ENCODE measurements at regions not wholly inside any gene's neighbourhood (a gene's known extent, or its start where the extent isn't known, plus 50 kb on each side); places are given as distances from the start of the nearest gene placed in this dataset.
"Not testable (repeated sequence)": the region's sequence is repeated elsewhere in the genome, so short reads cannot be mapped to it uniquely, and the experiment has no call there.

DNA sequence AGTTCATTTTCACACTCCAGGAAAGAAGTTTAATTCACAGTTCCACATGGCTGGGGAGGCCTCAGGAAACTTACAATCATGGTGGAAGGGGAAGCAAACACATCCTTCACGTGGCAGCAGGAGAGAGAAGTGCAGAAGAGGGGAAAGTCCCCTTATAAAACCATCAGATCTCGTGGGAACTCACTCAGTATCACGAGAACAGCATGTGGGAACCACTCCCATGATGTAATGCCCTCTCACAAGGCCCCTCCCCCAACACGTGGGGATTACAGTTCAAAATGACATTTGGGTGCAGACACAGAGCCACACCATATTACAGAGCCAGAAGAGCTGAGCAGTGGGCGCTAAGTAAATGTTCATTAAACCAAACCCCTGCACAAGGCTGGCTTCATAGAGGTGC lies 126.0 kb downstream of the POTEH start:
- TF ChIP-seq, protein P1, sequence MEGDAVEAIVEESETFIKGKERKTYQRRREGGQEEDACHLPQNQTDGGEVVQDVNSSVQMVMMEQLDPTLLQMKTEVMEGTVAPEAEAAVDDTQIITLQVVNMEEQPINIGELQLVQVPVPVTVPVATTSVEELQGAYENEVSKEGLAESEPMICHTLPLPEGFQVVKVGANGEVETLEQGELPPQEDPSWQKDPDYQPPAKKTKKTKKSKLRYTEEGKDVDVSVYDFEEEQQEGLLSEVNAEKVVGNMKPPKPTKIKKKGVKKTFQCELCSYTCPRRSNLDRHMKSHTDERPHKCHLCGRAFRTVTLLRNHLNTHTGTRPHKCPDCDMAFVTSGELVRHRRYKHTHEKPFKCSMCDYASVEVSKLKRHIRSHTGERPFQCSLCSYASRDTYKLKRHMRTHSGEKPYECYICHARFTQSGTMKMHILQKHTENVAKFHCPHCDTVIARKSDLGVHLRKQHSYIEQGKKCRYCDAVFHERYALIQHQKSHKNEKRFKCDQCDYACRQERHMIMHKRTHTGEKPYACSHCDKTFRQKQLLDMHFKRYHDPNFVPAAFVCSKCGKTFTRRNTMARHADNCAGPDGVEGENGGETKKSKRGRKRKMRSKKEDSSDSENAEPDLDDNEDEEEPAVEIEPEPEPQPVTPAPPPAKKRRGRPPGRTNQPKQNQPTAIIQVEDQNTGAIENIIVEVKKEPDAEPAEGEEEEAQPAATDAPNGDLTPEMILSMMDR (IDR thresholded peaks at IDR 0.05): not testable (repeated sequence)
- not testable (repeated sequence) for TF ChIP-seq POLR2A (IDR thresholded peaks at IDR 0.05)
